ENCODE measurements at regions not wholly inside any gene's neighbourhood (a gene's known extent, or its start where the extent isn't known, plus 50 kb on each side); places are given as distances from the start of the nearest gene placed in this dataset.

- no peak for ATAC-seq
Observed at GRCh38 chr10:30793093-30793492, 163.5 kb upstream of the LYZL2 start.

GRCh38 chr10:30792025-30792424, 162.5 kb upstream of the LYZL2 start:
- TF ChIP-seq SNAI2 (CRISPR knock-in tag; IDR thresholded peaks at IDR 0.05): no peak
- no peak for ATAC-seq

More at GRCh38 chr10:30793093-30793492, 163.5 kb upstream of the LYZL2 start:
- no peak for TF ChIP-seq CREB5 (CRISPR knock-in tag; IDR thresholded peaks at IDR 0.05; ENCODE audit: low read depth)
- TF ChIP-seq PPARA (CRISPR knock-in tag; IDR thresholded peaks at IDR 0.05; ENCODE audit: borderline replicate concordance): no peak

GRCh38 chr10:30791197-30791611, 161.7 kb upstream of the LYZL2 start:
- no peak for ATAC-seq
- TF ChIP-seq, protein P1, sequence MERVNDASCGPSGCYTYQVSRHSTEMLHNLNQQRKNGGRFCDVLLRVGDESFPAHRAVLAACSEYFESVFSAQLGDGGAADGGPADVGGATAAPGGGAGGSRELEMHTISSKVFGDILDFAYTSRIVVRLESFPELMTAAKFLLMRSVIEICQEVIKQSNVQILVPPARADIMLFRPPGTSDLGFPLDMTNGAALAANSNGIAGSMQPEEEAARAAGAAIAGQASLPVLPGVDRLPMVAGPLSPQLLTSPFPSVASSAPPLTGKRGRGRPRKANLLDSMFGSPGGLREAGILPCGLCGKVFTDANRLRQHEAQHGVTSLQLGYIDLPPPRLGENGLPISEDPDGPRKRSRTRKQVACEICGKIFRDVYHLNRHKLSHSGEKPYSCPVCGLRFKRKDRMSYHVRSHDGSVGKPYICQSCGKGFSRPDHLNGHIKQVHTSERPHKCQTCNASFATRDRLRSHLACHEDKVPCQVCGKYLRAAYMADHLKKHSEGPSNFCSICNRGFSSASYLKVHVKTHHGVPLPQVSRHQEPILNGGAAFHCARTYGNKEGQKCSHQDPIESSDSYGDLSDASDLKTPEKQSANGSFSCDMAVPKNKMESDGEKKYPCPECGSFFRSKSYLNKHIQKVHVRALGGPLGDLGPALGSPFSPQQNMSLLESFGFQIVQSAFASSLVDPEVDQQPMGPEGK (CRISPR knock-in tag; IDR thresholded peaks at IDR 0.05; ENCODE audit: borderline replicate concordance): no peak
- TF ChIP-seq BACH2 (CRISPR knock-in tag; IDR thresholded peaks at IDR 0.05; ENCODE audit: borderline replicate concordance) (no peak), ZFP3 (CRISPR knock-in tag; IDR thresholded peaks at IDR 0.05) (no peak), ZNF70 (CRISPR knock-in tag; IDR thresholded peaks at IDR 0.05) (no peak), ZNF8 (CRISPR knock-in tag; IDR thresholded peaks at IDR 0.05) (no peak), RARB (CRISPR knock-in tag; IDR thresholded peaks at IDR 0.05) (no peak), ESRRG (CRISPR knock-in tag; IDR thresholded peaks at IDR 0.05) (no peak), ZFP30 (CRISPR knock-in tag; IDR thresholded peaks at IDR 0.05) (no peak), CSRNP3 (CRISPR knock-in tag; IDR thresholded peaks at IDR 0.05) (no peak), SNAI2 (CRISPR knock-in tag; IDR thresholded peaks at IDR 0.05) (no peak)

DNA sequence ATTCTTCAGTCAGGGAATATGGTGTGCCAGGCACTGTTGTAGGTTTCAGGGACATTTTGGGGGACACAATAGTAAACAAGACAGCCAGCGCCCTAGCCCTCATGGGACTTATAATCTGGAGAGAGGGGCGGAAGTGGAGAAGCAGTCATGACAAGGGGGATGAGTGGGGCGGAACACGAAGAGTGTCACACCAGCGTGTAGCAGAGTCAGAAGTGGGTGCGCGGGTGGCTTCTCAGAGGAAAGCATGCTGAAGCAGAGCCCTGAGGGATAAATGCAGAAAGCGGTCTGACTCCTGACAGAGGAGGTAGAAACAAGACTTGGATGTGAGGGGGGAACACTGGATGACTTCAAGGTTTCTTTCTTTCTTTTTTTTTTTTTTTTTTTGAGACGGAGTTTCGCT, 160.3 kb upstream of the LYZL2 start:
- no peak for TF ChIP-seq SNAI2 (CRISPR knock-in tag; IDR thresholded peaks at IDR 0.05)
- TF ChIP-seq ISL1 (CRISPR knock-in tag; IDR thresholded peaks at IDR 0.05): no peak
- TF ChIP-seq TCF4 (CRISPR knock-in tag; IDR thresholded peaks at IDR 0.05; ENCODE audit: borderline replicate concordance): no peak
- no peak for TF ChIP-seq POU6F1 (CRISPR knock-in tag; IDR thresholded peaks at IDR 0.05; ENCODE audit: borderline replicate concordance, low read depth)
- TF ChIP-seq ZNF565 (CRISPR knock-in tag; conservative IDR thresholded peaks at IDR 0.05; ENCODE audit: low read depth): no peak
- TF ChIP-seq ZNF8 (CRISPR knock-in tag; IDR thresholded peaks at IDR 0.05): no peak
- TF ChIP-seq TSHZ2 (CRISPR knock-in tag; IDR thresholded peaks at IDR 0.05): no peak
- no peak for TF ChIP-seq TOX (CRISPR knock-in tag; IDR thresholded peaks at IDR 0.05; ENCODE audit: borderline replicate concordance)
- TF ChIP-seq BACH2 (CRISPR knock-in tag; IDR thresholded peaks at IDR 0.05; ENCODE audit: borderline replicate concordance): no peak
- TF ChIP-seq OSR1 (CRISPR knock-in tag; IDR thresholded peaks at IDR 0.05): no peak
- TF ChIP-seq ZC3H10 (CRISPR knock-in tag; IDR thresholded peaks at IDR 0.05): no peak
- TF ChIP-seq CSRNP3 (CRISPR knock-in tag; IDR thresholded peaks at IDR 0.05): no peak
- no peak for TF ChIP-seq ZFP30 (CRISPR knock-in tag; IDR thresholded peaks at IDR 0.05)
- no peak for ATAC-seq

All from SK-N-SH treated with all-trans-retinoic acid at 6 μM for 48 hours (cell line).